Activated CD8-positive, alpha-beta memory T cell treated with anti-CD3 and anti-CD28 coated beads for 4 hours (primary cell): ENCODE measurements at regions not wholly inside any gene's neighbourhood (a gene's known extent, or its start where the extent isn't known, plus 50 kb on each side); places are given as distances from the start of the nearest gene placed in this dataset.

Source experiments
- DNase-seq, 2 donors: peaks; one replicate each; pipeline ENCODE4 v3.0.0-alpha.2; 2020; ENCODE audit warnings: low read depth in 2 of 2

DNA sequence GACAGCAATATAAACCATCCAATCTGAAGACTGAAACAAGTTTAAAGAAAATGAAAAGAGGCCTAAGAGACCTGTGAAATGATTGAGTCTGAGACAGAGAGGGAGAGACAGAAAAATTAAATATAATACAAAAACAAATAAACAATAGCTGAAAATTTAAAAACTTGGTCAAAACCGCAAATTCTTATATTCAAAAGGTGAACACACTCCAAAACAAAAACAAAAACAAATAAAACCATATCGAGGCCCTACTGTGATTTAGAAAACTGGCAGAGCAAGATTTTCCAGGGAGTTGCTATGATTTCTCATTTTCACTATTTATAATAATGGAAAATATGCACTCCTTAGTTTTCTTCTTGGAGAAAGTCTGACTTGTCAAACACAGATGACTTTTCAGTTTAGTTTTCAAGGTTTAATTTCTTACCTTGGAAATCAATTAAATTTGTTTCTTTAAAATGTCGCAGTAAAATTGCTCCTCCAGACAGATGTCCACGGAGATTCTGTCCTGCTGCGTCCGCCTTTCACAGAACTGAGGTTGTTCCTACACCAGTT is 1420.3 kb downstream of the UQCRFS1 start:
- no peak for DNase-seq

DNA sequence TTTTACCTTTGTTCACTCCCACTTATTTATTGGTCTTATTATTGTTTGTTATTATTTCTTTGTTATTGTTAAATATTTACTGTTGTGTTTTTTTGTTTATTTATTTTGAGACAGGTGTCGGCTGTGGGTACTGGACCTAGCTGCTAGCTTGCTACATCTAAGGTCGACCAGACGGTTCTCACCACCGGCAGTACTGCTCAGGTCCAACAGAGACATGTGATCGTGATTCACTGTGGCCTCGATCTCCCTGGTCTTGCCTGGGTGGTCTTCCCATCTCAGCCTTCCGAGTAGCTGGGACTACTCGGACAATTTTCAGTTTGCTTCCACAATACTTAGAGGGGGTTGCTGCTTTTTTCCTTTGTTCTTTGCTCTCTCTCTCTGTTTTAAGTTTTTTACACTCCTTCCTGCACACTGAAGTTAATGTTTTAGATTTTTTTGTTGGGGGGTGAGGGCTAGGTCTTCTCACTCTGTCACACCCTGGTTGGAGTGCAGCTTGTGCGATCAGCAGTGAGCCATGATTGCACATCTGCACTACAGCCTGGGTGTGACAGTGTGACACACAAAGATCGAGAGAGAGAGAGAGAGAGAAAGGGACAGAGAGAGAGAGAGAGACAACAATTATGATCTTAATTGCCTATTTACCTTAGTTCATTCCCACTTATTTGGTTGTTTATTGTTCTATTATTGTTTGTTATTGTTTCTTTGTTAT is 1432.4 kb downstream of the UQCRFS1 start:
- no peak for DNase-seq

DNA sequence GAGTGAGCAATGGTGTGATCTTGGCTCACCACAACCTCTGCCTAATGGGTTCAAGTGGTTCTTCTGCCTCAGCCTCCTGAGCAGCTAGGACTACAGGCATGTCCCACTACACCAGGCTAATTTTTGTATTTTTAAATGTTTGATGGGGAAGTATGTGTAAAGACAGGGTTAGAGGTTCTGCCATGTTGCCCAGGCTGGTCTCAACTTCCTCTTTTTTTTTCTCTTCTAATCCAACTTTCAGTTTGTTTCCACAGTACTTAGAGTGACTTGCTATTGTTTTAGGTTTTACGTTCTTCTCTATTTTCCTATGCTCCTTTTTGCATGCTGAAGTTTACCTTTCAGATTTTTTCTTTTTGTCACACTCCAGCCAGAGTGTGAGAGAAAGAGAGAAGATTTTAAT is 1433.0 kb downstream of the UQCRFS1 start:
- no peak for DNase-seq

DNA sequence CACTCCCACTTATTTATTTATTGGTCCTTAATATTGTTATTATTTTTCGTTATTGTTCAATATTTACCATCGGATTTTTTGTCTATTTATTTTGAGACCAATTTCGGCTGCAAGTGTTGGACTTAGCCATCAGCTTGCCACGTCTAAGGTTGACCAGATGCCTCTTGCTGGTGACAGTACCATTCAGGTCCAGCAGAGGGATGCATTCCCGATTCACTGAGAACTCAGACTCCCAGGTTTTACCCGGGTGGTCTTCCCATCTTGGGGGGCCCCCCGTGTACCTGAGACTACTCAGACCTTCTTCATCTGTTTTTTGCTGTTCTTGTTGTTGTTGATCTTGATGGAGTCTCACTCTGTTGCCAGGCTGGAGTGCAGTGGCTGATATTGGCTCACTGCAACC is 1435.2 kb downstream of the UQCRFS1 start:
- DNase-seq = no peak

DNA sequence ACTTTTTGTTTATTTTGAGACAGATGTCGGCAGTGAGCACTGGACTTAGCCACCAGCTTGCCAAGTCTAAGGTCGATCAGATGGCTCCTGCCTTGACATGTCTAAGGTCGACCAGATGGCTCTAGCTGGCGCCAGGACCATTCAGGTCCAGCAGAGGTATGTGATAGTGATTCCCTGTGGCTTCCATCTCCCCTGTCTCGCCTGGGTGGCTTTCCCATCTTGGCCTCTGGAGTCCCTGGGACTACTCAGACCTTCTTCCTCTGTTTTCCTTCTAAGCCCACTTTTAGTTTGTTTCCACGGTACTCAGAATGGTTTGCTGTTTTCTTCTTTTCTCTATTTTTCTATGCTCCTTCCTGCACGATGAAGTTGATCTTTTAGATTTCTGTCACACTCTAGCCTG is 1435.7 kb downstream of the UQCRFS1 start:
- DNase-seq = no peak

DNA sequence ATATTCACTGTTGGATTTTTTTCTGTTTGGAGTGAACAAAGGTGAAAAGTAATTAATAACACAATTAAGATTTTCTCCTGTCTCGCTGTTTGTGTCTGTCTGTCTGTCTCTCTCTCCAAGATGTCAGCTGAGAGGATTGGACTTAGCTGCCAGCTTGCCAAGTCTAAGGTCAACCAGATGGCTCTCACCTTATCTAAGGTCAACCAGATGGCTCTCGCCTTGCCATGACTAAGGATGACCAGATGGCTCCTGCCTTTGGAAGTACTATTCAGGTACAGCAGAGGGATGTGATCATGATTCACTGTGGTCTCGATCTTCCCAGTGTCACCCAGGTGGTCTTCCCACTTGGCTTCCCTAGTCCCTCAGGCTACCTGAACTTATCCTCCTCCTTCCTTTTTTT is 1436.4 kb downstream of the UQCRFS1 start:
- DNase-seq = no peak

DNA sequence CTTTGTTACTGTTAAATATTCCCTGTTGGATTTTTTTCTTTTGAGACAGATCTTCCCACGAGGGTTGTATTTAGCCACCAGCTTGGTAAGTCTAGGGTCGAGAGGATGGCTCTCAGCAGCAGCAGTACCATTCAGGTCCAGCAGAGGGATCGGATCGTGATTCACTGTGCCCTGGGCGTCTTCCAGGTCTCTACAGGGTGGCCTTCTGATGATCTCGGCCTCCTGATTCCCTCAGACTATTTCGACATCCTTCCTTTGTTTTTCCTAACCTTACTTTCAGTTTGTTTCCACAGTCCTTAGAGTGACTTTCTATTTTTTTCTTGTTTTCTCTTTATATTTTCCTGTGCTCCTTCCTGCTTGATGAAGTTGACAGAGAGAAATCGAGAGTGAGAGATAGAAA is 1436.9 kb downstream of the UQCRFS1 start:
- no peak for DNase-seq

DNA sequence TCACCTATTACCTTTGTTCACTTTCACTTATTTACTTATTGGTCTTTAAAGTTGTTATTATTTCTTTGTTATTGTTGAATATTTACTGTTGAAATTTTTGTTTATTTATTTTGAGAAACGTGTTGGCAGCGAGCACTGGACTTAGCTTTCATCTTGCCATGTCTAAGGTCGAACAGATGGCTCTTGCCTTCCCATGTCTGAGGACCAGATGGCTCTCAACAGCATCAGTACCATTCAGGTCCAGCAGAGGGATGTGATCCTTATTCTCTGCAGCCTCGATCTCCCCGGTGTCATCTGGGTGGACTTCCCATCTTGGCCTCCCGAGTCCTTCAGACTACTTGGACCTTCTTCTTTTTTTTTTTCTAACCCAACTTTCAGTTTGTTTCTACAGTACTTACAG is 1437.6 kb downstream of the UQCRFS1 start:
- DNase-seq = no peak

DNA sequence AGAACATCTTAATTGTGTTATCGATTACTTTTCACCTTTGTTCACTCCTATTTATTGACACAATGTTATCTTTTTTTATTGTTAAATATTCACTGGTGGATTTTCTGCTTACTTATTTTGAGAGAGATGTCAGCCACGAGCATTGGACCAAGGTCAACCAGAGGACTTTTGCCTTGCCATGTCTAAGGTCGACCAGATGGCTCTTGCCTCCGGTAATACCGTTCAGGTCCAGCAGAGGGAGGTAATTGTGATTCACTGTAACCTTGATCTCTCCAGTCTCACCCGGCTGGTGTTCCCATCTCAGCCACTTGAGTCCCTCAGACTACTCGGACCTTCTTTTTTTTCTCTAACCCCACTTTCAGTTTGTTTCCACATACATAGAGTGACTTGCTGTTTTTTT is 1438.1 kb downstream of the UQCRFS1 start:
- no peak for DNase-seq

DNA sequence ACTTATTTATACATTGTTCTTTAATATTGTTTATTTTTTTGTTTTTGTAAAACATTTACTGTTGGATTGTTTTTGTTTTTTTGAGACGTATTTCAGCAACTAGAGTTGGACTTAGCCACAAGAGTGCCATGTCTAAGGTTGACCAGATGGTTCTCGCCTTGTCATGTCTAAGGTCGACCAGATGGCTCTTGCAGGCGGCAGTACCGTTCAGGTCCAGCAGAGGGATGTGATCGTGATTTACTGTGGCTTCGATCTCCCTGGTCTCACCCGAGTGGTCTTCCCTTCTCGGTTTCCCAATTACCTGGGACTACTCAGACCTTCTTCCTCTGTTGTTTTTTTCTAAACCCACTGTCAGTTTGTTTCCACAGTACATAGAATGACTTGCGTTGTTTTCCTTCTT is 1438.6 kb downstream of the UQCRFS1 start:
- no peak for DNase-seq

DNA sequence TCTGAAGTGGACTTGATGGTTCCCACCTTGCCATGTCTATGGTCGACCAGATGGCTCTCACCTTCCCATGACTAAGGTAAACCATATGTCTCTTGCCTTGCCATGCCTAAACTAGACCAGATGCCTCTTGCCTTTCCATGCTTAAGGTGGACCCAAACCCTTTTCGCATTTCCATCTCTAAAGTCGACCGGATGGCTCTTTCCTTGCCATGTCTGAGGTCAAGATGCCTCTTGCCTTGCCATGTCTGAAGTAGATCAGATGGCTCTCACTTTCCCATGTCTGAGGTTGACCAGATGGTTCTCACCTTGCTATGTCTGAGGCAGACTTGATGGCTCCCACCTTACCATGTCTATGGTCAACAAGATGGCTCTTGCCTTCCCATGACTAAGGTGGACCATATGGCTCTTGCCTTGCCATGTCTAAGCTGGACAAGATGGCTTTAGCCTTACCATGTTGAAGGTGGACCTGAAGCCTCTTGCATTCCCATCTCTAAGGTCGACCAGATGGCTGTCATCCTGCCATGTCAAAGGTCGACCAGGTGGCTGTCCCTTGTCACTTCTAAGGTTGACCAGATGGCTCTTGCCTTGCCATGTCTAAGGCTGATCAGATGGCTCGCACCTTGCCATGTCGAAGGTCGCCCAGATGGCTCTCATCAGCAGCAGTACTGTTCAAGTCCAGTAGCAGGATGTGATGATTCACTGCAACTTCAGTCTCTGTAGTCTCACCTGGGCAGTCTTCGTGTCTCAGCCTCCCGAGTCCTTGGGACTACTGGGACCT is 1439.4 kb downstream of the UQCRFS1 start:
- no peak for DNase-seq

DNA sequence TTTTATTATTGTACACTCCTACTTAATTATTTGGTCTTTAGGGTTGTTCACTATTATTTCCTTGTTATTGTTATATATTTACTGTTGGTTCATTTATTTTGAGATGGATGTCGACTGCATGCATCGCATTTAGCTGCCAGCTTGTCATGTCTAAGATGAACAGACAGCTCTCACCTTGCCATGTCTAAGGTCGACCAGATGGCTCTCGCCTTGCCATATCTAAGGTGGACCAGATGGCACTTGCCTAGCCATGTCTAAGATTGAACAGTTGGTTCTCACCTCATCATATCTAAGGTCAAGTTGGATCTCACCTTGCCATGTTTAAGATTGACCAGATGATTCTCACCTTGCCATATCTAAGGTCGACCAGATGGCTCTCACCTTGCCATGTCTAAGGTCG is 1440.9 kb downstream of the UQCRFS1 start:
- DNase-seq = no peak

DNA sequence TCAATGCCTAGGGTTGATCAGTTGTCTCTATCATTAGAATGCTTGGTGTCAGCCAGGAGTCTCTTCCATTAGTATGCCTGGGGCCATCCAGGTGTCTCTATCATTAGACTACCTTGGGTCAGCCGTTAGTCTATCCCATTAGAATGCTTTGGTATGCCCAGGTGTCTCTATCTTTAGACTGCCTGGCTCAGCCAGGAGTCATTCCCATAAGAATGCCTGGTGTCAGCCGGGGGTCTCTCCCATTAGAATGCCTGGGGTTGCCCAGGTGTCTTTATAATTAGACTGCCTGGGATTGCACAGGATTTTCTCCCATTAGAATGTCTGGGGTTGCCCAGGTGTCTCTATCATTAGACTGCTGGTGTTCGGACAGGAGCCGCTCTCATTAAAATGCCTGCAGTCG is 1442.9 kb downstream of the UQCRFS1 start:
- DNase-seq = no peak

DNA sequence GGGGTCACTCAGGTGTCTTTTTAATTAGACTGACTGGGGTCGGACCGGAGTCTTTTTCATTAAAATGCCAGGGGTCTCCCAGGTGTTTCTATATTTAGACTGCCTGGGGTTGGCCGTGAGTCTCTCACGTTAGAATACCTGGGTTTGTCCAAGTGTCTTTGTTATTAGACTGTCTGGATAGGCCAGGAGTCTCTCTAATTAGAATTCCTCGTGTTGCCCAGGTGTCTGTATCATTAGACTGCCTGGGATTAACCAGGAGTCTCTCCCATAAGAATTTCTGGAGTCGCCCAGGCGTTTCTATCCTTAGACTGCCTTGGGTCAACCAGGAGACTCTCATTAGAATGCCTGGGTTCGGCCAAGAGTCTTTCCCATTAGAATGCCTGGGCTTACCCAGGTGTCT is 1445.7 kb downstream of the UQCRFS1 start:
- no peak for DNase-seq

DNA sequence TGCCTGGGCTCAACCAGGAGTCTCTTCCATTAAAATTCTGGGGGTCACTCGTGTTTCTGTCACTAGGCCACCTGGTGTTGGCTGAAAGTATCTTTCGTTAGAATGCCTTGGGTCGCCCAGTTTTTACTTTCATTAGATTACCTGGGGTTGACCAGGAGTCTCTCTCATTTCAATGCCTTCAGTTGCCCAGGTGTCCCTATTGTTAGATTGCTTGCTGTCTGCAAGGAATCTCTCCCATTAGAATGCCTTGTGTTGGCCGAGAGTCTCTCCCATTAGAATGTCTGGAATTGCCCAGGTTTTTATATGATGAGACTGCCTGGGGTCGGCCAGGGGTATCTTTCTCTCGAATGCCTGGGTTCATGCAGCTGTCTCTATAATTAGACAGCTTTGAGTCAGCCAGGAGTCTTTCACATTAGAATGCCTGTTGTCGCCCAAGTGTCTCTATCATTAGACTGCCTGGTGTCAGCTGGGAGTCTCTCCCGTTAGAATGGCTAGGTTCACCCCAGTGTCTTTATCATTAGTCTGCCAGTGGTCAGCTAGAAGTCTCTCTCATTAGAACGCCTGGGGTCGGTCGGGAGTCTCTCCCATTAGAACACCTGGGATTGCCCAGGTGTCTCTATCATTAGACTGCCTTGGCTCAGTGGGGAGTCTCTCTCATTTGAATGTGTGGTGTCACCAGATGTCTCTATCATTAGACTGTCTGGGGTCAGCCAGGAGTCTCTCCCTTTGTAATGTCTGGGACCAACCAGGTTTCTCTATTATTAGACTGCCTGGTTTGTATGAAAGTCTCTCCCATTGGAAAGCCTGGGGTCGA is 1446.8 kb downstream of the UQCRFS1 start:
- no peak for DNase-seq

DNA sequence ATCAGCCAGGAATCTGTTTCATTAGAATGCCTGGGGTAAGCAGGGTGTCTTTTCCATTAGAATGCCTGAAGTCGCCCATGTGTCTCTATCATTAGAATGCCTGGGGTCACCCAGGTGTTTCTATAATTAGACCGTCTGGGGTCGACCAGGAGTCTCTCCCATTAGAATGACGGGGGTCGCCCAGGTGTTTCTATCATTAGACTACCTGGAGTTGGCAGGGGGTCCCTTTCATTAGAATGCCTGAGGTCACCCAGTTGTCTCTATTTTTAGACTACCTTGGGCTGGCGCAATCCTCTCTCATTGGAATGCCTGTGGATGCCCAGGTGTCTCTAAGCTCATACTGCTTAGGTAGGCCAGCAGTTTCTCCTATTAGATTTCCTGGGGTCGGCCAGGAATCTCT is 1447.6 kb downstream of the UQCRFS1 start:
- no peak for DNase-seq

DNA sequence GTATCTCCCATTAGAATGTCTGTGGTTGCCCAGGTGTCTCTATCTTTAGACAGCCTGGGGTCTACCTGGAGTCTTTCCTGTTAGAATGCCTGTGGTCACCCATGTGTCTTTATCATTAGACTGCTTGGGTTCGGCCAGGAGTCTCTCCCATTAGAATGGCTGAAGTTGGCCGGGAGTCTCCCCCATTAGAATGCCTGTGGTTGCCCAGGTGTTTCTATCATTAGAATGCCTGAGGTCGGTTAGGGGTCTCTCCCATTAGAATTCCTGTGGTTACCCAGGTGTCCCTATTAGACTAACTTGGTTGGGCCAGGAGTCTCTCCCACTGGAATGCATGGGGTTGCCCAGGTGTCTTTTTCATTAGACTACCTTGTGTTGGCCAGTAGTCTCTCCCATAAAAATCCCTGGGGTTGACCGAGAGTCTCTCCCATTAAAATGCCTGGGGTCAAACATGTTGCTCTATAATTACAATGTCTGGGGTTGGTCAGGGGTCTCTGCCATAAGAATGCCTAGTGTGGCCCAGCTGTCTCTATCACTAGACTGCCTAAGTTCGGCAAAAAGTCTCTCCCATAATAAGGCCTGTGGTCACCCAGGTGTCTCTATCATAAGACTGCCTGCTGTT is 1448.7 kb downstream of the UQCRFS1 start:
- DNase-seq = no peak

DNA sequence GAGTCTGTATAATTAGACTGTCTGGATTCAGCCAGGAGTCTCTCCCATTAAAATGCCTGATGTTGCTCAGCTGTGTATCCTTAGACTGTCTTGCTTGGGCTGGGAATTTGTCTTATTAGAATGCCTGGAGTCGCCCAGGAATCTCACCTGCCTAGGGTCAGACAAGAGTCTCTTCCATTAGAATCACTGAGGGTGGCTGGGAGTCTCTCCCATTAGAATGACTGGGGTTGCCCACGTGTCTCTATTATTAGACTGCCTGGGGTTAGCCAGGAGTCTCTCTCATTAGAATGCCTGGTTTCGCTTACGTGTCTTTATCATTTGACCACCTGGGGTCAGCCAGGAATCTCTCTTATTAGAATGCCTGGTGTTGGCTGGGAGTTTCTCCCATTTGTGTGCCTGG is 1450.0 kb downstream of the UQCRFS1 start:
- DNase-seq = no peak

DNA sequence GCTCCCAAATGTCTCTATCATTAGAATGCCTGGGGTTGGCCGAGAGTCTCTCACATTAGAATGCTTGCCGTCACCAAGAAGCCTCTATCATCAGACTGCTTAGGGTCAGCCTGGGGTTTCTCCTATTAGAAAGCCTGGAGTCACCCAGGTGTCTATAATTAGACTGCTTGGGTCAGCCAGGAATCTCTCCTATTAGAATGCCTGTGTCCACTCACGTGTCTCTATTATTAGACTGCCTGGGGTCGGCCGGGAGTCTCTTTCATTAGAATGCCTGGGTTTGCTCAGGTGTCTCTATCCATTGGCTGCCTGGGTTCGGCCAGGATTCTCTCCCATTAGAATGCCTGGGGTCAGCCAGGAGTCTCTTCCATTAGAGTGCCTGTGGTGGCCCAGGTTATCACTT is 1453.1 kb downstream of the UQCRFS1 start:
- no peak for DNase-seq

DNA sequence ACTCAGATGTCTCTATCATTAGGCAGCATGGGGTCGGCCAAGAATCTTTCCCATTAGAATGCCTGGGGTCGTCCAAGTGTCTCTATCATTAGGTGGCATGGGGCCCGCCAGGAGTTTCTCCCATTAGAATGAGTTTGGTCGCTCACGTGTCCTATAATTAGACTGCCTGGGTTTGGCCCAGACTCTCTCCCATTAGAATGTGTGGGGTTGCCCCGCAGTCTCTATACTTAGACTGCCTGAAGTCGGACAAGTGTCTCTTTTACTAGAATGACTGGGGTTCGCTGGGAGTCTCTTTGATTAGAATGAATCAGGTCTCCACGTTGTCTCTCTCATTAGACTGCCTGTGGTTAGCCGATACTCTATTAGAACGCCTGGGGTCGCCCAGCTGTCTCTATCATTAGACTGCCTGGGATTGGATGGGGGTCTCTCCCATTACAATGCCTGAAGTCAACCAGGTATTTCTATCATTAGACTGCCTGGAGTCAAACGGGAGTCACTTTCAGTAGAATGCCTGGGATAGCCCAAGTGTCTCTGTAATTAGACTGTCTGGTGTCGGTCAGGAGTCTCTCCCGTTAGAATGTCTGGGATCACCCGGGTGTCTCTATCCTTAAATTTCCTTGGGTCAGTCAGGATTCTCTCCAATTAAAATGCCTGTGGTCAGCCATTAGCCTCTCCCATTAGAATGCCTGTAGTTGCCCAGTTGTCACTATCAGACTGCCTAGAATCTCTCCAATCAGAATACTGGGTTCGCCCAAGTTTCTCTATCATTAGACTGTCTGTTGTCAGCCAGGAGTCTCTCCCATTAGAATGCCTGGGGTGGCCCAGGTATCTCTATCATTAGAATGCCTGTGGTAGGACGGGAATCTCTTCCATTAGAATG is 1454.1 kb downstream of the UQCRFS1 start:
- DNase-seq = no peak

DNA sequence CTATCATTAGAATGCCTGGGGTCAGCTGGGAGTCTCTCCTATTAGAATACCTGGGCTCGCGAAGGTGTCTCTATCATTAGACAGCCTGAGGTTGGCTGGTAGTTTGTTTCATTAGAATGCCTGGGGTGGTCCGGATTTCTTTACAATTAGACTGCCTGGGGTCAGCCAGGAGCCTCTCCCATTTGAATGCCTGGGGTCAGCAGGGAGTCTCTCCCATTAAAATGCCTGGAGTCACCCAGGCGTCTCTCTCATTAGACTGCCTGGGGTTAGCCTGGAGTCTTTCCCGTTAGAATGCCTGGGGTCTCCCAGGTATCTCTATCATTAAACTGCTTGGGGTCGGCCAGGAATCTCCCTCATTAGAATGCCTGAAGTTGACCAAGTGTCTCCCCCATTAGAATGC is 1458.3 kb downstream of the UQCRFS1 start:
- no peak for DNase-seq
